ENCODE measurements at regions not wholly inside any gene's neighbourhood (a gene's known extent, or its start where the extent isn't known, plus 50 kb on each side); places are given as distances from the start of the nearest gene placed in this dataset.

DNA sequence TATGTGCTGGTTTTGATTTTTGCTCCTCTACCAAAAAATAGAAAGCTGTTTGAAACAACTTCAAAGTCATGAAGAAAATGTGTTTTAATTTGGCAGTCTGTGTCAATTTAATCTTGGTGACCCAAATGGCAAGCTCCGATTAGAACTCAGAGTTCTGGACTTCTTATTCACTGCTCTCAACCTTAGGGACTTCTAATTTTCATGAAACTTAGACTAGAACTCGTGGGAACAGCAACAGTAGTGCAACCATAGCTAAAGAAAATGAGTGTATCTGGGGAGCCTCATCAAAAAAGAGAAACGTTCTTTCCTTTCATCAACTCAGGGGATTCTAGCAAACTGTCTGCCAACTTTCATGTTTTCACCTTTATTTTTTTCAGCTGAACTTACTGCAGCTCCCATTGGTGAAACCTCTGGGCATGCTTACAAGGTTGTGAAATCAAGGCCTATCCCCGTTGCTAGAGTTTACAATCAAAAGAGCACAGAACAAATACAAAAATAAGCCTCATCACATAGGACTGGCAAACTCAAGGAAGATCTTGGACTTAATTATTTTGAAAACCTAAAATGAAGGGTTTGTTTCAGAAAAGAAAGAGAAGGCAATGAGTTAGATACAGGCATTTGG, 114.0 kb upstream of the HSF2 start:
- TF ChIP-seq POLR2A (IDR thresholded peaks at IDR 0.05), result no peak
- TF ChIP-seq, protein P1, sequence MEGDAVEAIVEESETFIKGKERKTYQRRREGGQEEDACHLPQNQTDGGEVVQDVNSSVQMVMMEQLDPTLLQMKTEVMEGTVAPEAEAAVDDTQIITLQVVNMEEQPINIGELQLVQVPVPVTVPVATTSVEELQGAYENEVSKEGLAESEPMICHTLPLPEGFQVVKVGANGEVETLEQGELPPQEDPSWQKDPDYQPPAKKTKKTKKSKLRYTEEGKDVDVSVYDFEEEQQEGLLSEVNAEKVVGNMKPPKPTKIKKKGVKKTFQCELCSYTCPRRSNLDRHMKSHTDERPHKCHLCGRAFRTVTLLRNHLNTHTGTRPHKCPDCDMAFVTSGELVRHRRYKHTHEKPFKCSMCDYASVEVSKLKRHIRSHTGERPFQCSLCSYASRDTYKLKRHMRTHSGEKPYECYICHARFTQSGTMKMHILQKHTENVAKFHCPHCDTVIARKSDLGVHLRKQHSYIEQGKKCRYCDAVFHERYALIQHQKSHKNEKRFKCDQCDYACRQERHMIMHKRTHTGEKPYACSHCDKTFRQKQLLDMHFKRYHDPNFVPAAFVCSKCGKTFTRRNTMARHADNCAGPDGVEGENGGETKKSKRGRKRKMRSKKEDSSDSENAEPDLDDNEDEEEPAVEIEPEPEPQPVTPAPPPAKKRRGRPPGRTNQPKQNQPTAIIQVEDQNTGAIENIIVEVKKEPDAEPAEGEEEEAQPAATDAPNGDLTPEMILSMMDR (IDR thresholded peaks at IDR 0.05), result no peak
- no peak for TF ChIP-seq POLR2AphosphoS5 (IDR thresholded peaks at IDR 0.05)

All from suprapubic skin (tissue), 4 donors.